ENCODE measurements at regions not wholly inside any gene's neighbourhood (a gene's known extent, or its start where the extent isn't known, plus 50 kb on each side); places are given as distances from the start of the nearest gene placed in this dataset.
"Not testable (repeated sequence)": the region's sequence is repeated elsewhere in the genome, so short reads cannot be mapped to it uniquely, and the experiment has no call there.

DNA sequence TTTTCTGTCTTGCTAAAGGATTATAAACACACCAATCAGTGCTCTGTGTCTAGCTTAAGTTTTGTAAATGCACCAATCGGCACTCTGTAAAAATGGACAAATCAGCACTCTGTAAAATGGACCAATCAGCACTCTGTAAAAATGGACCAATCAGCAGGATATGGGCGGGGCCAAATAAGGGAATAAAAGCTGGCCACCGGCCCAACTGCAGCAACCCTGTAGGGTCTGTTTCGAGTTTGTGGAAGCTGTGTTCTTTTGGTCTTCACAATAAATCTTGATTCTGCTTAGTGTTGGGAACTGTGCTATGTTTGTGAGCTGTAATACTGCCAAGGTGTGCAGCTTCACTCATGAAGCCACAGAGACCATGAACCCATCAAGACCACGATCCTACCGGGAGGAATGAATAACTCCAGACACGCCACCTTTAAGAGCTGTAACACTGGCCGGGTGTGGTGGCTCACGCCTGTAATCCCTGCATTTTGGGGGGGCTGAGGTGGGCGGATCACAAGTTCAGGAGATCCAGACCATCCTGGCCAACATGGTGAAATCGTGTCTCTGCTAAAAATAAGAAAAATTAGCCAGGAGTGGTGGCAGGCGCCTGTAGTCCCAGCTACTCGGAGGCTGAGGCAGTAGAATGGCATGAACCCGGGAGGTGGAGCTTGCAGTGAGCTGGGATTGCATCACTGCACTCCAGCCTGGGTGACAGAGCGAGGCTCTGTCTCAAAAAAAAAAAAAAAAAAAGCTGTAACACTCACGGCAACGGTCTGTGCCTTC is 133.0 kb upstream of the GDF10 start:
- not testable (repeated sequence) for DNase-seq

DNA sequence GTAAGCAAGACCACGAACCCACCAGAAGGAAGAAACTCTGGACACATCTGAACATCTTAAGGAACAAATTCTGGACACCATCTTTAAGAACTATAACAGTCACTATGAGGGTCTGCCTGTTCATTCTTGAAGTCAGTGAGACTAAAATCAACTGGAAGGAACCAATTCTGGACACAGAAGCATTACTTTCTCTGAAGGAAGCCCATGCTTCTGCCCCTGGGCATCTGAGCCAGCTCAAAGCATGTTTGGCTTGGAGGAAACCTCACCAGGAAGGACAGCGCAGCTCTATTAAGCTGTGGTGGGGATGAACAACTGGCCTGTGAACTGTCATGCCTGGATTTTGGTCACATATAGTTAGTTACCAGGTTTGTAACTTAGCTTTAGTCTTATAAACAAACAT is 132.4 kb upstream of the GDF10 start:
- DNase-seq, result no peak

DNA sequence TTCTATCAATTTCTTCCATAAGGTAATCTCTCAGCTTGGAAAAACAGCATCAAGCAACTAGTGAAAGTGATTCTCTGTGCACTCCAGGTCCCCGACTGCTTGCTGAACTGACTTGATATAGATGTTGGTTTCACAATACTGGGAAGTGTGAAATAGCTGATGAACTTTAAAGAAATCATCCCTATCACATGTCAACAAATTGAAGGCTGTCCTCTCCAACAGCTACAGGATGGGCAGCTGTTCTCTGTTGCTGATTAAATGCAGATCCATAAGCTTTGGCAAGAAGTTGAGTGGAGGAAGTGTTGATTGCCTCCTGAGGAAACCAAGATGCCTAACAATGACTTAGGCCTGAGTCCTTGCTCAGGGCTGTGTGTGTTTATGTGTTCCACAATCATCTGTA is 130.4 kb upstream of the GDF10 start:
- DNase-seq, result no peak

DNA sequence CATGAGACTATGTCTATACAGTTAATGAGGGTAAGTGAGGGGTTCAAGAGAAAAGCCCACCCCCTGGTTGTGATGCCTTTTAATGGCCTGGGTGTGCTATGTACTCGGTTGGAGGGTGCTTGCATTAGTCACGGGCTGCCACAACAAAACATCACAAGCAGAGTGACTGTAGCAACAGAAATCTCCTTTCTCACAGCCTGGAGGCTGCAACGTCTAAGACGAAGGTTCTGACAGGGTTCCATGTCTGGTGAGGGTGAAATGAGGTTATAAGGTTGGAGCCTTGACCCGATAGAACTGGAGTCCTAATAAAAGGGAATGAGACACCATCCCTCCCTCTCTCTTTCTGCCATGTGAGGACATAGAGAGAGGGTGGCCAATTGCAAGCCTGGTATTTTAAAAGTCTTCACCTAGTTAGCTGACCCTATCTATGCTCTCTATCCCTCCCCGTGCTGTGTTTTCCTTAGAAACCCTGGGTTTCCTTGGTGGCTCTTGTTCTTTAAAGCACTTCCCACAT is 126.0 kb upstream of the GDF10 start:
- no peak for DNase-seq

DNA sequence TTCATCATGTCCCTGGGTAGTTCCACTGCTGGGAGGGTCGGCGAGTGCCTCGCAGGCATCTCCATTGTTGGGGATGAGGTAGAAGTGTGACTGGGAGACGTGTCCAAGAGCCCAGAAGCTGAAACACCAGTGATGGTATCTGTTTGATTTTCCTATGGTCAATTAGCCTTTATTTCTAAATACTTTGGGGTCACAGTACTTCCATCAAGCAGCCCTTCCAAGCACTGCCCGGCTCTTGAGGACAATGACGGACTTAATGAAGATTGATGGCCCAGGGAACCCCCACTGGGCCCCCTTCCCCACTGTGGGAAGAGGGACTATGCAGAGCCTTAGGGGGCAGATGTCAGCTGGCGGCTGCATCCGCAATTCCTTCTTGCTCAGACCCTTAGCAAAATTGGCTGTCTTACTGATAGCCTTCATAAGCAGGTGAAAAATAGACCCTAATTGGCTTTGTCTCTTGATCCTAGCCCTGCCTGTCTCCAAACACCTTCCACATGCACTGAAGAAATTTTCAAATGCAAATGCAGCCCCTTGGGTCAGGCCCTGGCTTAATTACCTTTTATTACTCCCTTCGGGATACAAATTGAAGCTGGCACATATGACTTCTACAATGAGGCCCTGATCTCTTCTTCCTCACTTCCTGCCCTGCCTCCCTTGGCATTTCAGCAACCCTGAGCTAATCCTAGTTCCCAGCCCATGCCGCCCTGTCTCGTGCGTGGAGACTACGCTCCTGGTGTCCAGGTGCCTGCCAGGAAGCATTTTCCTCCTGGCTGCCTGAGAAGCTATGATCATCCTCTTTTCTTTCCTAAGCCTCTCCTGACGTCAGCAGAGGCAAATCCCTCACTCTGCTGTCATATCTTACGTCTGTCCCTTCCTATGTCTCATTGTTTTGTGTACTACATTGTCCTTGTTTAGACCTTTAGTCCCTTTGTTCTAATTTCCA is 124.5 kb upstream of the GDF10 start:
- no peak for DNase-seq

DNA sequence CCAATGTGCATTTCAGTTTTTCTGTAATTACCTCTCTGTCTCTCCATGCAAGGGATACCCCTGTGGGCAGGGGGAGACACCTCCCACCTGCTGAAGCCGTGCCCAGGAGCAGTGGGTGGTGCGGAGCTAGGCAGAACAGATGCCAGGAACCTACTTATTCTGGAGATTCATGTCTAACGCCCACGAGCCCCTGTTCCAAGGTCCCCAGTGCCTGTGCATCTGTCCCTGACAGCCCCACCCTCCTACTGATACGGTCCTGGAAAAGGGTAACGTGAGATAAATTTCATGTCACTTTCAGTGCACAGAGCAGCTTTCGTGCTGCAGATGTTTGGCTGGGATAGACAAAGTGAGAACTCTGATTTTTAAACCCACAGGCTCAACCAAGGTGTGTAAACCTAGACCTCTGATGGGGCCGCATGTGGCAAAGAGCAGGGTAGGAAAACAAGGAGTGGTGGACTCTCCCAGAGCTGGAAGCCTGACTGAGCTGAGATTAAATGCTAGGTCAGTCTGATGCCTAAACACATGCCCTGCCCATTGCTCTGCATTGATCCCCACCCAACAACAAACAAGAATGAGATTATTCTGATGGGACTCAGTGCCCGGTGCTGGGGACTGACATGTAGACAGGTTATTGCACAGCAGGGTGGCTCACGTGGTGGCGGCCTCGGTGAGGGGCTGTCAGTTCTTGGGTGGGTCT is 123.6 kb upstream of the GDF10 start:
- DNase-seq, result no peak

DNA sequence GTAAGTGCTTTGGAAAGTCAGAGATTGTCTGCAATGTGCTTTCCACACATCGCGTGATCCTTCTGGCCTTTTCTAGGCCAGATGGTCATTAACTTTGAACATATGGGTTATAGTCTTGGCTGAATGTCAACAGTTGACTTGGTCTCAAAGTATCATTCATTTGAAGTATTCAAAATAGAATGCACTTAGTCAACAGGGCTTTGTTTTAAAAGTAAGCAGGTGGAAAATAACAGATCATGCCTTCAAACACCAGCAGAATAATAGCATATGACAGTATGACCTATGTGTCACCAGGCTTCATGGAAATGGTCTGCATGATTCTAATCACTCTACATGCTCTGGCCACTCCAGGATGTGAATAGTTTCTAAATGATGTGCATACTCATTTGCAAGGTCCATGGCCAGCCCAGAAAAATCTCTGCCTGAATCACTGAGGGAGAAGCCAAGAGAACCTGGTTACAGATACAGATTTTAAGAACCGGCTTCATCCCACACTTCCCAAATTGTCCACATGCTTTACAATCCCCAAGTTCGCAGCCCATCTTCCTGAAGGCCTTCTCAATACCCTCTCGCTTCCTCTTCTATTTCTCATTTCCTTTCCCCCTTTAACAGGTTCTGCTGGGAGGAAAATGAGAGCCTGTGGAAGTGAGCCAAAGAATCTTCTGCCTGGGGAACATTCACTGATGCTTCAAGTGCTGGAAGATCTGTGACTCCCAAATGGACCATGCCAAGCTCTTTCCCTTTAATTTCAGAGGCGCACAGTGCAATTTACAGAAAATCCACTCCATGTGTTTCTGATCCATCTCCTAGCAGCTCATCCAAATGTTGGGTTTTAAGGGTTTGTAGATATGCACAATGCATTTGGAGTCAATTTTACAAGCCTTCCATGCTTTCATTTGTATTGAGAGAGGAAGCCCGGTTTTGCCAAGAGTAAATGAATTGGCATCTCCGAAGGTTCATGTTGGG is 122.8 kb upstream of the GDF10 start:
- no peak for DNase-seq

DNA sequence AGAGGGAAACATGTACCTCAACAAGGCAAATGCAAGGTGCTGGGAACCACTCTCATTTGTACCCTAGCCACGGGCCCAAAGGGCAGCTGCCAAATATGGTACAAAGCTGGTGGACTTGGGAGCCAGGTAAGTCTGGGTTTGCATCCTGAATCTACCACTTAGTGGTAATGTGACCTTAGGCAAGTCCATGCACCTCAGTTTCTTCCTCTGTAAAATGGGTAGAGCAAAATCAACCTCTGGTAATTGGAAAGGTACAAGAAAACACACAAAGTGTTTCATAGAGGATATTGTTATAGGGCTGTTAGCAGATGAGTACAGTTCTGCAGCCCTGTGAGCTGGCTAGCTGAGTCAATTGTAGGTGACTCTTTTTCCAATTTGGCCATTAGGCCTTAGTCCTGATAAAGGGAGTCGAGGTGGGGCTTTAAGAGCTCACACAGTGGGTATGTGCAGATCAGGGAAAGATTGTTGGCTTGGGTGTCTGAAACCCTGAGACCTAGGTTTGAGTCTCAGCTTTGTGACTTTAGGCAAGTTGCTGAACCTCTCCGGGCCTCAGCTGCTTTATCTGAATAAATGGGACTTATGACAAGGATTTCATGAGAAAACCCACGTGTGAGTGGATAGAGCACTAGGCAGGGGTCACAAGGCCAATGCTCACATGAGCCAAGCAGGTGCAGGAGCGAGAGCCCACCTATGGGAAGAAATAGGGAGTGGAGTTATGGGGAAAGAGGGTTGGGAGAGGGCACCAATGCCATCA is 121.3 kb upstream of the GDF10 start:
- no peak for DNase-seq

DNA sequence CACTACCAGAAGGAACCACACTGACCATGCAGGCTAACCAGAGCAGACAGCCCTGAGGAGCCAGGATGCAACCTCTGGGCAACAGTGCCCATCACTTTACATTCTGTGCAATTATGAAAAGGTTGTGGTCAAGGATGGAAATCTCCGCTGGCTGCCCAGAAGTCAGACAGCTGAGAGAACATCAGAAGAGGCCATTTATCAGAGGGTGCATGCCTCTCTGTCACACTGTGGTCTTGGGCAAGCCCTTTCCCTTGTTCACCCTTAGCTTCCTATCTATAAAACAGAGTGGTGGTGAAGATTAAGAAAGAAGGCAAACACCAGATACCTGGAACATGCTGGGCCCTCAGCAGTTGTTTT is 120.7 kb upstream of the GDF10 start:
- no peak for DNase-seq

DNA sequence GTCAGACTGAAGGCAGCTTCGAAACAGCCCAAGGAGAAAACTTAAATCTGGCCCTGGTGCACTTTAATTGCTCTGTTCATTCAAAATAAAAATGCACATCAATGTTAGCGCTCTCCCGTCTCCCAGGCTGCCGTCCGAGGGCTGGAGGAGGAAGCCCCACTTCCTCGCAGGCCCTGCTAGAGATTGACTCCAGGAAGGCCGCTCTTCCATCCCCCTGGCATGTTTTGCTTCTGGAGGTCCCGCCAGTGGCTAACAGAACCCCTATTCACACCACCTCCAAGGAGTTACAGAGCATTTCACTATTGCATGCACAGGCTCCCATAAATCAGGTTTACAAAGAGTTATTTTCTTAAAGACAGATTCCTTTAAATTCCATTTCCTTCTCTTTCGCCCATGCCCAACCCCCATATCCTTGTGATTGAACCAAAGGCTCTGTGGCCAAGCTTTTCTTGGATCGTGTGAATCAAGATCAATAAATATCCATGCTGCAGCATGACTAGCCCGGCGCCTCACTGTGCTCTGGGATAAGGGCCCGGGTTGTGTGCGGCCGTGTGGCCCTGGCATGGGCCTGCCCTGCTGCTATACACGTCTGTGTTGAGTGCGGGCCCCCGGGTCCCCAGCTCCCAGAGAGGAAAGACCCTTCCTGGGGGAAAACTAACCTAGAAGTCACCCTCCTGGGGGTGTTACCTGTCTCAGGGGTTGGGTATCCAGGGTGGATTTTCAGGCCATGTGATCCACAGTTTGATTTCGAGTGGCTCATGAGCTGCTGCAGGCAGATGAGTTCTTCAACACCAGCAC is 118.7 kb upstream of the GDF10 start:
- DNase-seq, result no peak

DNA sequence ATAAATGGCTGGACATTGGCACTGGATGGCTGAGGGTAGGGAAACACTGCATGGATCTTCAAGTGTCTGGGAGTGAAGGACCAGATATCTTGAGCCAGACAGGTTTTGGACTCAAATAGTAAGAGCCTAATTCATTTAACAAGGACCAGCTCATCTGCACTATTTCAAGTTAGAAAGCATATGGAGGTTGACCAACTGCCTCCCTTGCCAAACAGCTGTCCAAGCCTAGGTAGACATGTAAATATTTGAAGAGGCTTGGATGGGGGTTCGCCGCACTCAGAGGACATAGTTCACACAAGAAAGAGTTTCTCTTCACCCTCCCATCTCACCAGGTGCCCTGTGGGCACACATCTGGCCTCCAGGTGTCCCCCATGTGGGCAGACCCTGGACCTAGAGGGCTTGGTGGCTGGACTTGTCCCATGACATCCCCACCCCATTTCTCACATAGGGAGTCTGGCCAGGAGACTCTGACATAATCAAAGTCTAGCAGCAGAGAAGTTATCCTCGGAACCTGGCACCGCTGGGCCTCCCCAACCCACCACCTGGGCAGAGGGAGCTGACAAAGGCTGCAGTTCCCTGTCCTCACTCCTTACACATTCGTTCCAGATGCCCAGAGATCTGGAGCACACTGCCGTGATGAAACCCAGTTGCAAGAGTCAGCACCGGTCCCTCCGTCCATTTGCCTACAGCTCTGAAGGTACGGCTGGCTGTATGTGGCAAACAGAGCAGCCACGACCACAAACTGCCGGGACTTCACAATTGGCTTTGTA is 116.9 kb upstream of the GDF10 start:
- DNase-seq, result no peak

DNA sequence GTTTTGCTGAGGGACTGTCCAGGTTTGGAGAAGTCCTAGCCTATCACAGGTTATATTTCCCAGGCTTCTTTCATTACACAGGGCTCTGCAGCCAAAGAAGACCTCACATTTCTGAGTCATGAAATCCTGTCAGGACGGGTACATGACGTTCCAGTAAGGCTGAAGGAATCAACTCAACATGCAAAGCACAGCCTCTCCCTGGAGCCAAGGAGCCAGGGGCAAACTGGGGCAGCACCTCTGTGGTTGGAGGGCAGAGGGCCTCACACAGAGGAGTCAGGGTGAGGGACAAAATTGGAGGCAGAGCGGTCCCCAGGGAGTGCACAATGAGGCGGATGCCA is 116.3 kb upstream of the GDF10 start:
- no peak for DNase-seq

DNA sequence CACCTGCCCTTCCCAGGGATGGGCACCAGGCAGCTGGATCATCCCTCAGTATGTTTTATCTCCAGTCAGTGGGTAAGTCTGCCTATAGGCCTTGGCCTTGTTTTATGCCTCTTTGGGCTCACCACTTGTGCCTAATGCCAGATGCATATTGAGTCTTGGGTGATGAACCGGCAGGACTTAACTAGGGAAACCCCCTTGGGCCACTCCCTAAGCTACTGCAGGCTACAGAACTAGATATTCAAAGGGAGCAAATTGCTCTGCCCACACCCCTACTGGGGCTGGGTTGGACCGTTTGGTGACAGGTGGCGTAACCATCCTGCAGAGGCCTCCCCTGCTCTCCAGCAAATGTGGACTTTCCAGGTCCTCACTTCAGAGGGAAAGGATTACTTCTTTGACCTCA is 115.7 kb upstream of the GDF10 start:
- no peak for DNase-seq

DNA sequence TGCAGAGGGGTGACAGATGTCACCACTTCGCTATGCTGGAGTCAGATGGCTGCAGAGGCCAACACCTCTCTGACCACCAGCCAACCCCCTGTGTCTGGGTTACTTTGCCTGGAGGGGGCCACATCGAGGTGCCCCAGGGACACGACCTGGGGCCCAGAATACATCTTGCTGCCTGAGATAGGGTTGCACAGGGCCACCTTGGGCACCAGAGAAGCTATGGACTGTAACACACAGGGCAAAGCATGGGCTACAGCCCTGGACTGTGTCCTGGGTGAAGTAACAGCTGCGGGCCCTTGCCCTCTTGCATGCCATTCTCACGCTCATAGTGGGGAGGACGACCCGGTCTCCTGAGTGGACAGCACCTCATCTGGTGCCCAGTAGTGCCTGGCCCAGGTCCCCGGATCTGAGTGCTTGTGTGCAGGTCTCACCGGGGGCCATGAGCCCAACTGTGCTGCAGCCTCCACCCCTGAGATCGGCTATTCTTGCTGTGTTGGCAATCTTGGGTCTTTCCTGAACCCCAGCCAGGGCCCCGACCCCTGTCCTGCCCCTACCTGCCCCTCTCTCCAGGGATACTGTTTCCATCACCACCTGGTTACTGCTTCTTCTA is 115.2 kb upstream of the GDF10 start:
- no peak for DNase-seq

DNA sequence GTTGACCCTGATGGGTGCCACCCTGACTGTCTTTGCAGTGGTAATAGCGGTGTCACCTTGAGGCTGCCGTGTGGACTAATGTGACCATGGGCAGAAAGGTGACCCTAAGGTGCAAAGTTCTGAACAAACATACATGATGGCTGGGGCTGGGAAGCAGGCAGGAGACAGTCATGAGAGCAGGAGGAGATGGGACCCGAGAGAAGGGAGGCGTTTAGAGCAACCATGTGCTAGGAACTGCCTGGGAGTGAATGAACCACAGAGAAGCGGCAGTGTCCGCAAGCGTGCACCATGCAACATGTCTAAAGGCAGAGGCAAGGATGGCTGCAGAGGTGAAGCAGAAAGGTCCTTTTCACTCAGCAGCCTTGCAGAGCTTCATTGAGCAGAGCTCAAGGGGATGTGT is 113.1 kb upstream of the GDF10 start:
- no peak for DNase-seq

DNA sequence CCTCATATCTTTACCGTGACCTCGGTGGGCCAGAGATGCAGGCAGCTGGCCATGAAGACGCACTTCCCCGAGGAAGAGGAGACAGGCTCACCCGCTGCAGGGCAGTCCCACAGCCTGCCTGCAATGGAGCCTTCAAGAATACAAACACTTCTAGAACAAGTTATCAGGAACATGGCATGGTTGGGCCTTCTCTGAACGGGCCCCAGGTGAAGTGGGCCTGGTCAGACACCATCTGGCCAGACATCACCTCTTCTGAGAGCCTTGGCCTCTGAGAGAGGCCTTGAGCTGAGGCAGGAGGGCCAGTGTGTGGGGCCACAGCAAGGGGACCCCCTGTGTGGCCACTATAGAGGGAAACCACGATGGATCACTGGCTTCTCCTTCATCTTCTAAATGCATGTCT is 112.4 kb upstream of the GDF10 start:
- DNase-seq, result no peak

DNA sequence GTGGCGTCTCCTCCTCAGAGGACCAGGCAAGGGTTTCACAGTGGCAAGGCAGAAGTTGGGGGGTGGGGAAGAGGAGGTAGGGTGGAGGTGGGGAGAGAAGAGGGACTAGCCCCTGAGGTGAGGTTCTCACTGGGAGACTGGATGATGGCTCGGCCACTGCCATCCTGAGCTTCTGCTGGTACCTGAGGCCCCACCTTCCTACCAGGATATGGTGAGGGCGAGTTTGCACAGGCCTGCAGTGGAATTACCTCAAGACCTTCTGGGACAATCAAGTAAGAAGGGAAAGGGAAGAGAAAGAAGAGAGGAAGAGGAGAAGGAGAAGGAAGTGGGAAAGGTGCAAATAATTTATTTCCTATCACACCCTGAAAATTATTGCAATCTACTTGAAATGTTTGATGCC is 111.8 kb upstream of the GDF10 start:
- DNase-seq, result no peak

DNA sequence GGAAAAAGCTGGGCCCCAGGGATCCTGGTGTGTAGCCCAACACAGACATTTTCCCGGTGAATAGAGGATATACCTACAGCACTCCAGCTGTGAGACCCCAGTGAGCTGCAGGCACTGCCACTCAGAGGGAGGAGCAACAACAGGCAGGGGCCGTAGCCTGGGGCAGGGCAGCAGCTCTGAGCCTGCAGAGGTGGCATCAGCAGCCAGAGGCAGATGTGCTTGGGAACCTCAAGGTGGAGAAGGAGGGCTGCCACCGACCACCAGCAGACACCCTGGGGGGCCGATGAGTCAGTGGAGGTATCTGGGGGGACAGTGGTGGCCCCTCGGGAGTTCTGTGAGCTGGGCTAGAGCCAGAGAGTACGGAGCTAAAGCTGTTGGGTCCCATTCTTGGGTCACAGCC is 110.2 kb upstream of the GDF10 start:
- no peak for DNase-seq

DNA sequence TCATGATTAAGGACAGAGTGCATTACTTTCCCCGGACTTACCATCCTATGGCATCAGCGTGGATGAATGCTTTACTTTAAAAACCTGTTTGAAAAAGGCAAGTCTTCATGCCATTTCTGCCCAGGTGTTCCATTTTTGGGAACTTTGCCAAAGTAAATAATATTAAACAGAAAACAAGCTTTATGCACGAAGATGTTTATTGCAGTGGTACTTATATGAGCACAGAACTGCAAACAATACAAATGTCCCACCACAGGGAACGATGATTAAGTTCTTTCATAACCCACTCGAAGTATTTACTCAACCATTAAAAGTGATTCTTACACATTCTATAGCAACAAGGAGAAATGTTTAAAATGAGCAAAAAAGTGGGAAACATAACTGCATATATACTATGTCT is 109.7 kb upstream of the GDF10 start:
- no peak for DNase-seq

Data from left kidney (tissue), 1 donor.